Left lung (tissue), 4 donors: ENCODE measurements at regions not wholly inside any gene's neighbourhood (a gene's known extent, or its start where the extent isn't known, plus 50 kb on each side); places are given as distances from the start of the nearest gene placed in this dataset.

Source experiments
- ATAC-seq: fragments of 200-7000 bp; cut with Tn5 transposase; one replicate; pipeline ENCODE4 v1.9.1; 2020; ENCODE audit warnings: moderate library complexity
- DNase-seq, 4 donors: peaks; one replicate each; pipeline ENCODE4 v3.0.0-alpha.2; 2013 to 2020
- H3K27ac ChIP-seq, 2 donors: fragments of 200-600 bp; sonication (generic) in 1 of 2; one replicate each; pipeline versions ENCODE4 v1.5.0 to v1.8.0; 2020 to 2021
- H3K27me3 ChIP-seq, 2 donors: fragments of 200-600 bp; sonication (generic) in 1 of 2; one replicate each; pipeline versions ENCODE4 v1.5.0 to v1.8.0; 2020 to 2021
- H3K36me3 ChIP-seq, 2 donors: fragments of 200-600 bp; sonication (generic) in 1 of 2; one replicate each; pipeline versions ENCODE4 v1.5.0 to v1.8.0; 2020 to 2021
- H3K4me1 ChIP-seq, 2 donors: fragments of 200-600 bp; one replicate each; pipeline ENCODE4 v1.8.0; 2021
- H3K4me3 ChIP-seq, 2 donors: fragments of 200-600 bp; sonication (generic) in 1 of 2; one replicate each; pipeline versions ENCODE4 v1.5.0 to v1.8.0; 2020 to 2021; ENCODE audit warnings: mild to moderate bottlenecking in 1 of 2
- H3K9me3 ChIP-seq, 2 donors: fragments of 200-600 bp; sonication (generic) in 1 of 2; one replicate each; pipeline versions ENCODE4 v1.5.0 to v1.8.0; 2020 to 2021
- intact Hi-C, 2 donors: fragments of 100-400 bp; cut with DNase I; formaldehyde crosslinking; loops; one replicate each; pipeline versions ENCODE4 v1.11.2 to v1.14.2; 2022
- TF ChIP-seq, protein P1 (sequence below), 2 donors: fragments of 200-600 bp; sonication (generic) in 1 of 2; IDR thresholded peaks; one replicate each; pipeline versions ENCODE4 v1.5.0 to v1.8.0; 2021; ENCODE audit warnings: antibody characterized with exemption in 2 of 2
- donor health status: DM: no; HTN: yes; CAD: no.
- donor health status: DM: no; HTN: no; CAD: no.

GRCh38 chr4:12770351-12770750 is 713.8 kb downstream of the RAB28 start:
- ATAC-seq (no peak), DNase-seq (peak in 1 of 4 donors; percentile 1)
- TF ChIP-seq, protein P1, sequence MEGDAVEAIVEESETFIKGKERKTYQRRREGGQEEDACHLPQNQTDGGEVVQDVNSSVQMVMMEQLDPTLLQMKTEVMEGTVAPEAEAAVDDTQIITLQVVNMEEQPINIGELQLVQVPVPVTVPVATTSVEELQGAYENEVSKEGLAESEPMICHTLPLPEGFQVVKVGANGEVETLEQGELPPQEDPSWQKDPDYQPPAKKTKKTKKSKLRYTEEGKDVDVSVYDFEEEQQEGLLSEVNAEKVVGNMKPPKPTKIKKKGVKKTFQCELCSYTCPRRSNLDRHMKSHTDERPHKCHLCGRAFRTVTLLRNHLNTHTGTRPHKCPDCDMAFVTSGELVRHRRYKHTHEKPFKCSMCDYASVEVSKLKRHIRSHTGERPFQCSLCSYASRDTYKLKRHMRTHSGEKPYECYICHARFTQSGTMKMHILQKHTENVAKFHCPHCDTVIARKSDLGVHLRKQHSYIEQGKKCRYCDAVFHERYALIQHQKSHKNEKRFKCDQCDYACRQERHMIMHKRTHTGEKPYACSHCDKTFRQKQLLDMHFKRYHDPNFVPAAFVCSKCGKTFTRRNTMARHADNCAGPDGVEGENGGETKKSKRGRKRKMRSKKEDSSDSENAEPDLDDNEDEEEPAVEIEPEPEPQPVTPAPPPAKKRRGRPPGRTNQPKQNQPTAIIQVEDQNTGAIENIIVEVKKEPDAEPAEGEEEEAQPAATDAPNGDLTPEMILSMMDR (IDR thresholded peaks at IDR 0.05) = no peak
- H3K4me3 ChIP-seq = no peak overlapping the region
- H3K4me1 ChIP-seq = no peaks in the 10 kb centered on the region
- no peaks in the 10 kb centered on the region for H3K27me3 ChIP-seq
- intact Hi-C loops = no loop called here
- no peak overlapping the region for H3K27ac ChIP-seq
- no peaks in the 10 kb centered on the region for H3K9me3 ChIP-seq
- no peaks in the 10 kb centered on the region for H3K36me3 ChIP-seq

DNA sequence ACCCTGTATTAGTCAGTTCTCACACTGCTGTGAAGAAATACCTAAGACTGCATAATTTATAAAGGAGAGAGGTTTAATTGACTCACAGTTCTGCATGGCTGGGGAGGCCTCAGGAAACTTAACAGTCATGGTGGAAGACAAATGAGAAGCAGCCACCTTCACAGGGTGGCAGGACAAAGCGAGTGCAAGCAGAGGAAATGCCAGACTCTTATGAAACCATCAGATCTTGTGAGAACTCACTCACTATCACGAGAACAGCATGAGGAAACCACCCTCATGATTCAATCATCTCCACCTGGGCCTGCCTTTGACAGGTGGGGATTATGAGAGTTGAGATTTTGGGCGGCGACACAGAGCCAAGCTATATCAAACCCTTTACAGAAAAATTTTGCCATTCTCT is 722.4 kb downstream of the RAB28 start:
- no peak overlapping the region for H3K27ac ChIP-seq
- intact Hi-C loops = no loop called here
- H3K4me1 ChIP-seq = no peaks in the 10 kb centered on the region
- H3K36me3 ChIP-seq = no peaks in the 10 kb centered on the region
- peaks cover 0 to 5% of the 10 kb centered on the region in 2 donors for H3K9me3 ChIP-seq
- TF ChIP-seq, protein P1 (IDR thresholded peaks at IDR 0.05) = no peak
- DNase-seq = no peak
- ATAC-seq = no peak
- H3K27me3 ChIP-seq = no peaks in the 10 kb centered on the region
- no peak overlapping the region for H3K4me3 ChIP-seq

- TF ChIP-seq, protein P1 (IDR thresholded peaks at IDR 0.05) = no peak
- Histone ChIP-seq H3K27ac (no peak overlapping the region), H3K27me3 (no peaks in the 10 kb centered on the region), H3K9me3 (peaks cover 0 to 4% of the 10 kb centered on the region in 2 donors), H3K4me1 (no peaks in the 10 kb centered on the region), H3K4me3 (no peak overlapping the region), H3K36me3 (no peaks in the 10 kb centered on the region)
- DNase-seq (no peak), ATAC-seq (no peak)
- intact Hi-C loops = no loop called here
These were observed 737.0 kb downstream of the RAB28 start for GRCh38 chr4:12747154-12747553.

GRCh38 chr4:12746221-12746620 is 737.9 kb downstream of the RAB28 start:
- ATAC-seq (no peak), DNase-seq (no peak)
- H3K9me3 ChIP-seq = peaks cover 0 to 4% of the 10 kb centered on the region in 2 donors
- intact Hi-C loops = no loop called here
- no peaks in the 10 kb centered on the region for H3K4me1 ChIP-seq
- no peaks in the 10 kb centered on the region for H3K36me3 ChIP-seq
- no peak overlapping the region for H3K4me3 ChIP-seq
- no peak overlapping the region for H3K27ac ChIP-seq
- TF ChIP-seq, protein P1 (IDR thresholded peaks at IDR 0.05) = no peak
- H3K27me3 ChIP-seq = no peaks in the 10 kb centered on the region

DNA sequence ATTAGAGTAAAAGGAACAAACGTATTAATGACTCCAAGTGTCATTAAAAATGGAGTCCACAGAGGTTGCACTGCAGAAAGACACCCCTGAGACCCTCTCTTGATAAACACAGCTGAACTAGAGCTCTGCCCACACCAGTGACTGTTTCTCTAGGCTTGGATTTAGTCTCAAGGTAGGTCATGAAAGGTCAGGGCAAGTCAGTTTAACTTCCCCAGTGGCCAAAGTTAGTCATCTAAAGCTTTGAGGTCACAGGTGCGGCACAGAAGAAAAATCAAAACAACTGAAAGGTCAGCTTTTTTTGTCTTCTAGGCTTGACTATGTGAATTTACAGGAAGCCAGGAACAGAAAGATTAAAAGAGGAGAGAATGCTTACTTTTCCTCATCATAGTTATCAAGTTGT is 749.6 kb downstream of the RAB28 start:
- Histone ChIP-seq H3K4me1 (no peaks in the 10 kb centered on the region), H3K4me3 (no peak overlapping the region), H3K9me3 (no peaks in the 10 kb centered on the region), H3K27me3 (peaks cover 0 to 7% of the 10 kb centered on the region in 2 donors), H3K27ac (no peak overlapping the region), H3K36me3 (no peaks in the 10 kb centered on the region)
- ATAC-seq (no peak), DNase-seq (no peak)
- TF ChIP-seq, protein P1 (IDR thresholded peaks at IDR 0.05) = no peak
- intact Hi-C loops = no loop called here
